CD14-positive monocyte (primary cell): ENCODE measurements at regions not wholly inside any gene's neighbourhood (a gene's known extent, or its start where the extent isn't known, plus 50 kb on each side); places are given as distances from the start of the nearest gene placed in this dataset.

Experiments
- DNase-seq, 3 donors: peaks; one replicate each; pipeline ENCODE4 v3.0.0-alpha.2; 2011 to 2022
- H2AFZ ChIP-seq: 2 replicates; pipeline ENCODE4 v1.6.0; 2012; ENCODE audit warnings: mild to moderate bottlenecking, low read depth, low read length, inconsistent platforms; ENCODE audit not compliant: insufficient read depth, poor library complexity, severe bottlenecking
- H3K27ac ChIP-seq, 2 donors: 1 replicate in 1 of 2; 2 replicates in 1 of 2; pipeline ENCODE4 v1.5.1; 2012 to 2013; ENCODE audit warnings: low read length in 2 of 2, control low read depth in 1 of 2, inconsistent platforms in 1 of 2, low read depth in 1 of 2, mild to moderate bottlenecking in 1 of 2
- H3K27me3 ChIP-seq, 2 donors: one replicate each; pipeline versions ENCODE4 v1.6.0 to v1.6.1; 2011 to 2013; ENCODE audit warnings: low read length in 2 of 2; ENCODE audit not compliant: control insufficient read depth in 2 of 2, insufficient read depth in 2 of 2
- H3K36me3 ChIP-seq, 2 donors: replicated peaks in 1 of 2; 1 replicate in 1 of 2; 2 replicates in 1 of 2; pipeline versions ENCODE4 v1.5.1 to v1.6.1; 2012 to 2013; ENCODE audit warnings: low read length in 2 of 2, control low read depth in 1 of 2, inconsistent platforms in 1 of 2, mild to moderate bottlenecking in 1 of 2; ENCODE audit not compliant: insufficient read depth in 2 of 2, control insufficient read depth in 1 of 2
- H3K4me1 ChIP-seq, 2 donors: 1 replicate in 1 of 2; 2 replicates in 1 of 2; pipeline versions ENCODE4 v1.5.1 to v1.6.1; 2012 to 2013; ENCODE audit warnings: low read length in 2 of 2, control low read depth in 1 of 2, inconsistent platforms in 1 of 2, mild to moderate bottlenecking in 1 of 2, moderate library complexity in 1 of 2; ENCODE audit not compliant: insufficient read depth in 2 of 2, control insufficient read depth in 1 of 2
- H3K4me2 ChIP-seq: replicated peaks from 2 replicates; pipeline ENCODE3; 2012; ENCODE audit warnings: low read length, moderate library complexity, mild to moderate bottlenecking; ENCODE audit not compliant: poor library complexity, severe bottlenecking; ENCODE audit errors: extremely low read depth
- H3K4me3 ChIP-seq, 3 experiments: fragments of 200-600 bp in 1 of 3; sonication (generic) in 1 of 3; replicated peaks in 1 of 3; 1 replicate in 2 of 3; 2 replicates in 1 of 3; pipeline ENCODE4 v1.5.1; 2011 to 2013; ENCODE audit warnings: low read length in 3 of 3, mild to moderate bottlenecking in 3 of 3, control low read depth in 2 of 3, low read depth in 2 of 3, inconsistent platforms in 1 of 3, moderate library complexity in 1 of 3
- H3K79me2 ChIP-seq: 2 replicates; pipeline ENCODE4 v1.6.0; 2012; ENCODE audit warnings: mild to moderate bottlenecking, control low read depth, inconsistent platforms, low read length, moderate library complexity; ENCODE audit not compliant: insufficient read depth
- H3K9ac ChIP-seq: 2 replicates; pipeline ENCODE4 v1.6.0; 2017; ENCODE audit warnings: low read length, mild to moderate bottlenecking; ENCODE audit not compliant: insufficient read depth, poor library complexity, severe bottlenecking
- H3K9me3 ChIP-seq, 2 donors: replicated peaks in 1 of 2; 1 replicate in 1 of 2; 2 replicates in 1 of 2; pipeline versions ENCODE4 v1.5.1 to v1.6.1; 2012 to 2013; ENCODE audit warnings: low read length in 2 of 2, control low read depth in 1 of 2; ENCODE audit not compliant: control insufficient read depth in 1 of 2, insufficient read depth in 1 of 2
- H4K20me1 ChIP-seq: 2 replicates; pipeline ENCODE4 v1.6.0; 2012; ENCODE audit warnings: mild to moderate bottlenecking, low read length, control low read depth, moderate library complexity; ENCODE audit not compliant: insufficient read depth
- H3K27ac Mint-ChIP-seq, 7 donors: one replicate each; pipeline ENCODE4 v1.8.0; 2020; ENCODE audit warnings: mild to moderate bottlenecking in 7 of 7, mixed read lengths in 7 of 7, moderate library complexity in 6 of 7, inconsistent platforms in 2 of 7
- H3K27me3 Mint-ChIP-seq, 3 donors: one replicate each; pipeline ENCODE4 v1.8.0; 2021 to 2022; ENCODE audit warnings: low read depth in 3 of 3, mild to moderate bottlenecking in 3 of 3, mixed read lengths in 3 of 3, moderate library complexity in 3 of 3, inconsistent platforms in 1 of 3
- H3K36me3 Mint-ChIP-seq, 2 donors: one replicate each; pipeline ENCODE4 v1.8.0; 2020; ENCODE audit warnings: mixed read lengths in 2 of 2, inconsistent platforms in 1 of 2, mild to moderate bottlenecking in 1 of 2
- H3K4me1 Mint-ChIP-seq: one replicate; pipeline ENCODE4 v1.8.0; 2020; ENCODE audit warnings: mild to moderate bottlenecking, mixed read lengths
- H3K4me3 Mint-ChIP-seq, 2 donors: one replicate each; pipeline ENCODE4 v1.8.0; 2020; ENCODE audit warnings: mild to moderate bottlenecking in 2 of 2, mixed read lengths in 2 of 2, moderate library complexity in 1 of 2
- H3K9me3 Mint-ChIP-seq, 7 donors: one replicate each; pipeline ENCODE4 v1.8.0; 2020 to 2022; ENCODE audit warnings: mixed read lengths in 7 of 7, mild to moderate bottlenecking in 6 of 7, moderate library complexity in 6 of 7, inconsistent platforms in 2 of 7
- WGBS: methylation state at CpG from one replicate; pipeline ENCODE4 v1.1.5; 2013; ENCODE audit warnings: missing lambda C conversion rate; ENCODE audit not compliant: insufficient coverage; 5-methylcytosine and 5-hydroxymethylcytosine counted together
- intact Hi-C, 2 donors: fragments of 100-400 bp; cut with micrococcal nuclease; formaldehyde crosslinking; loops; one replicate each; pipeline versions ENCODE4 v1.15.0 to v1.15.1; 2023
- TF ChIP-seq, protein P1 (sequence below): fragments of 200-600 bp; IDR thresholded peaks from one replicate; pipeline ENCODE4 v1.8.0; 2022; ENCODE audit warnings: antibody characterized with exemption, mild to moderate bottlenecking

- H3K36me3 Mint-ChIP-seq = no peaks in the 10 kb centered on the region
- H3K9me3 Mint-ChIP-seq = peaks cover 0 to 2% (median 0%) of the 10 kb centered on the region in 7 donors
- DNase-seq = no peak
- Histone ChIP-seq H3K4me3 (no peak overlapping the region), H3K36me3 (no peaks in the 10 kb centered on the region), H4K20me1 (no peaks in the 10 kb centered on the region), H3K79me2 (no peaks in the 10 kb centered on the region), H3K4me1 (peaks cover 13 to 14% of the 10 kb centered on the region in 2 donors), H3K9ac (no peak overlapping the region), H2AFZ (no peak overlapping the region), H3K4me2 (no peak overlapping the region), H3K27me3 (no peaks in the 10 kb centered on the region), H3K9me3 (no peaks in the 10 kb centered on the region), H3K27ac (no peak overlapping the region)
- H3K27ac Mint-ChIP-seq = no peak overlapping the region
- H3K4me1 Mint-ChIP-seq = peaks cover 23% of the 10 kb centered on the region
- intact Hi-C loops = no loop called here
- TF ChIP-seq, protein P1, sequence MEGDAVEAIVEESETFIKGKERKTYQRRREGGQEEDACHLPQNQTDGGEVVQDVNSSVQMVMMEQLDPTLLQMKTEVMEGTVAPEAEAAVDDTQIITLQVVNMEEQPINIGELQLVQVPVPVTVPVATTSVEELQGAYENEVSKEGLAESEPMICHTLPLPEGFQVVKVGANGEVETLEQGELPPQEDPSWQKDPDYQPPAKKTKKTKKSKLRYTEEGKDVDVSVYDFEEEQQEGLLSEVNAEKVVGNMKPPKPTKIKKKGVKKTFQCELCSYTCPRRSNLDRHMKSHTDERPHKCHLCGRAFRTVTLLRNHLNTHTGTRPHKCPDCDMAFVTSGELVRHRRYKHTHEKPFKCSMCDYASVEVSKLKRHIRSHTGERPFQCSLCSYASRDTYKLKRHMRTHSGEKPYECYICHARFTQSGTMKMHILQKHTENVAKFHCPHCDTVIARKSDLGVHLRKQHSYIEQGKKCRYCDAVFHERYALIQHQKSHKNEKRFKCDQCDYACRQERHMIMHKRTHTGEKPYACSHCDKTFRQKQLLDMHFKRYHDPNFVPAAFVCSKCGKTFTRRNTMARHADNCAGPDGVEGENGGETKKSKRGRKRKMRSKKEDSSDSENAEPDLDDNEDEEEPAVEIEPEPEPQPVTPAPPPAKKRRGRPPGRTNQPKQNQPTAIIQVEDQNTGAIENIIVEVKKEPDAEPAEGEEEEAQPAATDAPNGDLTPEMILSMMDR = no peak
- H3K27me3 Mint-ChIP-seq = peaks cover 0 to 5% (median 0%) of the 10 kb centered on the region in 3 donors
- no peak overlapping the region for H3K4me3 Mint-ChIP-seq
Observed at GRCh38 chr11:60629399-60629798, 70.0 kb upstream of the MS4A8 start.

GRCh38 chr11:60631944-60632343 is 67.5 kb upstream of the MS4A8 start:
- Histone ChIP-seq H3K9ac (no peak overlapping the region), H3K4me2 (no peak overlapping the region), H3K36me3 (no peaks in the 10 kb centered on the region), H3K27ac (no peak overlapping the region), H3K9me3 (peaks cover 0 to 3% of the 10 kb centered on the region in 2 donors), H3K27me3 (no peaks in the 10 kb centered on the region), H3K4me3 (no peak overlapping the region), H3K79me2 (no peaks in the 10 kb centered on the region), H3K4me1 (peaks cover 13 to 14% of the 10 kb centered on the region in 2 donors), H2AFZ (no peak overlapping the region), H4K20me1 (no peaks in the 10 kb centered on the region)
- Mint-ChIP-seq H3K4me3 (no peak overlapping the region), H3K36me3 (no peaks in the 10 kb centered on the region), H3K4me1 (peaks cover 21% of the 10 kb centered on the region), H3K27ac (peak overlapping the region in 1 of 7 donors; percentile 16), H3K9me3 (peaks cover 0 to 12% (median 4%) of the 10 kb centered on the region in 7 donors), H3K27me3 (peaks cover 0 to 7% (median 1%) of the 10 kb centered on the region in 3 donors)
- 0% methylated on average over 1 of the region's 1 CpG for WGBS
- DNase-seq = no peak
- TF ChIP-seq, protein P1 = no peak
- intact Hi-C loops = no loop called here
